Erythroblast (primary cell): ENCODE measurements at regions not wholly inside any gene's neighbourhood (a gene's known extent, or its start where the extent isn't known, plus 50 kb on each side); places are given as distances from the start of the nearest gene placed in this dataset.

Experiments used
- DNase-seq, 2 experiments: peaks; one replicate each; lab custom pipeline; 2025; lab: John Stamatoyannopoulos, UW
- GATA1 ChIP-seq: IDR thresholded peaks from 2 replicates; pipeline ENCODE4 v1.6.1; 2011; ENCODE audit warnings: low read depth, mild to moderate bottlenecking, control low read depth, low read length, moderate library complexity
- POLR2A ChIP-seq: IDR thresholded peaks from 2 replicates; pipeline ENCODE4 v1.6.1; 2011; ENCODE audit warnings: mild to moderate bottlenecking, low read length

- TF ChIP-seq POLR2A (no peak), GATA1 (no peak)
- DNase-seq, result no peak
These were observed 430.8 kb downstream of the GLRX3 start for GRCh38 chr10:130567011-130567410.

- TF ChIP-seq GATA1, result no peak
- no peak for TF ChIP-seq POLR2A
- DNase-seq, result no peak
These were observed 431.2 kb downstream of the GLRX3 start for GRCh38 chr10:130567436-130567835.

- no peak for TF ChIP-seq GATA1
- DNase-seq, result no peak
These were observed 432.1 kb downstream of the GLRX3 start for GRCh38 chr10:130568246-130568645.

DNA sequence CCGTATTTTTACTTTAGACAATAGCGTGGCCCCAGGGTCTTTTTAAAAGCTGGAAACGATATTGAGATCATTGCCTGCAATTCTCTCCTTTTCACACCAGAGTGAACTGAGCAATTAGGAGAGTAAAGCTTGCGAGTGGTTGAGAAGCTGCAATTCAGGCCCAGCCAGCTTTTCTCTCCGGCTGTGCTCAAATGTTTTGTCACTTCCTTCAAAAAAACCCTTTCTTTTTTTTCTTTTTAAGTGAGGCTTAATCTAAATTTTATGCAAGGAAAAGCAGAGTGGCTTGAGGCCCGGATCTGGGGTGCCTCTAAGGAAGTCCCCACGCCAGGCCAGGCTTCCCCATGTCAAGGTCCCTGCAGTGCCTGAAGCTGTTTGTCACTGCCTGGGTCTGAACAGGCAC, 433.9 kb downstream of the GLRX3 start:
- DNase-seq, result no peak
- TF ChIP-seq GATA1 (no peak), POLR2A (no peak)

DNA sequence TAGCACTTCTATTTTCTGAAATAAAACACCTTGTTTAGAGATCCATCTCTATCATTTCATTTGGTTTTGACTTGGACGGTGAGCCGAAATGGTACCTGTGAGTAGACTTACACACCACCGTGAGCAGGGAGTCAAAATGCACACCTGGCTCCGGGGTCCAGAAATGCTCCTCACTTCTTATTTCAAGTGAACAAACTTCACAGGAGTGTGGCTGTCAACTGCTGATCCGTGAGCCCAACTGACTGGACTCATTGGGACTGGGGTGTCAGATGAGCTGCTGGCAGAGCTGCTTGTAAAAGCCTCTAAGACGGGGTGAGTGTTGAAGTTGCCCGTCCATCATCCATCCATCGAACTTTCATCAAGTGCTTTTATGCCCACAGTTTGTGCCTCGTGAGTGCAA, 435.5 kb downstream of the GLRX3 start:
- TF ChIP-seq GATA1 (no peak), POLR2A (no peak)
- no peak for DNase-seq

- no peak for TF ChIP-seq GATA1
- no peak for TF ChIP-seq POLR2A
- no peak for DNase-seq
These were observed 437.3 kb downstream of the GLRX3 start for GRCh38 chr10:130573446-130573845.

DNA sequence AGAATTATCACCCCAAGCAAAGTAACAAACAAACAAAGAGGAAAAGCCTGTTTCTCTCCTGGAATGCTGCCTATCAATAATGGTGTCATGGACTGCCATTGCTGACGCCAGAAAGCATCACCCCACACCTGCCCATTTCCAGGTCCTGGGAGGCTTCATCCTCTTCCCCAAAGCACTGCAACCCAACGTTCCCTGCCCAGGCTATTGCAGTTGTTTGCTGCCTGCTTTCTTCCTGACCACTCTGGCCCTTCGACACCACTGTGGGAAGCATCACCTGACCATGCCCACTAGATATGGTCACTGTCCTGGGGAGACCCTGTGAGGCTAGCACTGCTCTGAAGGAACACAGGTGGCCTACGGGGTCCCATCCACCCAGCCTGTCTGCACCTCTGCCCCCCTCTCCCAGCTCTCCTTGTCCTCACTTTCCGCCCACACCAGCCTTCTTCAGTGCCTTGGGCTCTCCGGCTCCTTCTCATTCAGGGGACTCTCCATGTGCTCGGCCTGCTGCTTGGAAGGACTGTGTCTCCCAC, 439.6 kb downstream of the GLRX3 start:
- DNase-seq, result no peak
- no peak for TF ChIP-seq GATA1

- no peak for DNase-seq
- no peak for TF ChIP-seq GATA1
- TF ChIP-seq POLR2A, result no peak
These were observed 440.2 kb downstream of the GLRX3 start for GRCh38 chr10:130576427-130576826.

DNA sequence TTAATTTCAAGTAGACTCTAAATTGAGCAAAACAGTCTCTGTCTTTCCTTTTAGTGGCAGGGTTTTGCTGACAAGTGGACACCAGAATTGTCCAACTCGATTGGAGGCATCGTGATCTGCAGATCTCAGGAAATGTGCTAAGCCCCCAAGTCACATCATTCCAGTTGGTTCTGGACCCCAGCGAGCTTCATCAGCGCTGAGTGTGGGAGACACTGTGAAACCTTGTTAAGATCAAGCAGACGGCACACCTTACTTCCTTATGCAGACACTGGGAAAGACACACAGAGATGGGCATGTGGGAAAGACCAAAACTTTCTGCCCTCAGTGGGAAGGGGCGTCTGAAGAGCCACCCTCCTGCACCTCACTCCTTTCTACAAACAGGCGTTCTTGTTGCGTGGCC, 440.8 kb downstream of the GLRX3 start:
- no peak for TF ChIP-seq GATA1
- TF ChIP-seq POLR2A, result no peak
- DNase-seq, result no peak

DNA sequence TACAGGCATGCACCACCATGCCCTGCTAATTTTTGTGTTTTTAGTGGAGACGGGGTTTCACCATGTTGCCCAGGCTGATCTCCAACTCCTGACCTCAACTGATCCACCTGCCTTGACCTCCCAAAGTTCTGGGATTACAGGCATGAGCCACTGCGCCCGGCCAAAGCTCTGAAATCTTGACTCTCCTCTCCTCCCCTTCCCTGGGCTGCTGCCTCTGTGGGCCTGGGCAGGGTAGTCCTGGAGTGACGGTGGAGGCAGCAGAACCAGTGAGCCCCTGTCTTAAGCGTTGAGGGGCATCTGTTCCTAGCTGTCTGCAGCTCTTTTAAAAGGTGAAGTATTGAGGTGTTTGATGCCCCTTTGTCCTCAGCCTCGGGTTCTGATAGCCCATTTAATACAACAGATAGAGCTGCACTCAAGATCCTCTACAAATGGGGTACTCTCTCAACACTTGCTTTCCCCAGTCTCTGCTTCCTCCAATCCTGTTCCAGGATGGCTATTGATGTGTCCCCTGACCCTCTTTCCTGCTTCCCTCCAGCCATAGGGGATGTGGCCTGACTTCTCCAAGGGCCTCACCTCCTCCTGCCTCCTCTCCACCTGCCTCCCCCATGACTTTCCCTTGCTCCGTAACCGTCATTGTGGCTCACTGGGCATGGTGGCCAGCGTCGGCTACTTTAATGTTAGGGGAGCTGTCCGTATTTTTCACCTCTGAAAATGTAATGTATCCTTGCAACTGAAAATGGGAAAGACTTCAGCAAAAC, 442.5 kb downstream of the GLRX3 start:
- TF ChIP-seq GATA1 (no peak), POLR2A (no peak)
- DNase-seq, result no peak

- no peak for DNase-seq
- TF ChIP-seq POLR2A (no peak), GATA1 (no peak)
These were observed 443.7 kb downstream of the GLRX3 start for GRCh38 chr10:130579913-130580312.

DNA sequence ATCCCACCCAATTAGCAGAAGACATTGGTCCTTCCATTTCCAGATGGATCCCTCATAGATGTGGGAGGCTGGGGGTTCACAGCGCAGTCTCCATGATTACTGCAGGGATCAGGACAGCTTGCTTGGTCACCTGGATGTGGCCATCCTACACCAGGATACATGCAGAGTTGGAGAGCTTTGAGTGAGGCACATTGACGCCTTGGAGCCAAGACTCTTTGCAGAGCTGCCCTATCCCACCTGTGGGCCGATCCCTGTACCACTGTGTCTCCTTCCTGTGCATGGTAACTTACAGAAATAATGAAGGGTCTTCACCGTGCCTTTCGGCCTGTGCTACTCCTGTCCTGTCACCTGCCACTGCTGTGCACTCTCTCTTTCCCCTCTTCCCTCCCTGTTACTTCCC, 444.8 kb downstream of the GLRX3 start:
- no peak for DNase-seq
- TF ChIP-seq GATA1 (no peak), POLR2A (no peak)

DNA sequence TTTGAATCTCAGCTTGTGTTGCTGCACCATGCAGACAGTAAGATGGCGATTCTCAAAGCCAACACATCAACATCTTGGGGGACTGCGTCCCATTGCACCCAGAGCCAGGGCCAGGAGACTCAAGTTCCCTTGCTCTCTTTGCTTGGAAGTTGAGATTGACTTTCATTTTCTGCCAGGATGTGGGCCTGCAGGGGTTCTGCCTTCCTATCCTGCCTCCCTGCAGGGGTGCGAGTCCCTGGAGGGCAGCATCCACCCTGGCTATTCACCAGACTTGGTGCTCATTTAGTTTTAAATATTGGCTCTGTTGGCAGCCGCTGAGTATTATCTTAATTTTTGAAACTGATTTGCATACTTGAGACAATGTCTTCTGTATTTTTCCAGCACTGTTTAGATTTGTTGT, 451.5 kb downstream of the GLRX3 start:
- TF ChIP-seq POLR2A (no peak), GATA1 (no peak)
- no peak for DNase-seq

DNA sequence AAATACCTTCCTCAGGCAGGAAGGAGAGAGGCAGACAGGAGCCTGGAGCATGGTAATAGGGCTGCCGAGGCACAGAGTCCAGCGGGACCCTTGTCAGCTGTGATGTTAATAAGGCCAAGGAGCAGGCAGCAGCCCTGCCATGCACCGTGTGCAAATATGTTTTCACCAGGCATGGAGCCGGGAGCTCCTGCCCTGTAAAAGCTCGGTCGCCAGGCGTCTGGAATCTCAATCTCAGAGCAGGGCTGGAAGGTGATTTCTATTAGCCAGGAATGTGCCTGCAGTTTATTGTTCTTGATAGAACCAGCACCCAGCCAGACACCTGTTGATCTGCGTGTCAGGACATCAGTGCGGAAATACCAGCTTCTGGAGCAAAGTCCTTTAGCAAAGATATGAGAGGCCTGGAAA, 469.8 kb downstream of the GLRX3 start:
- TF ChIP-seq POLR2A (no peak), GATA1 (no peak)
- no peak for DNase-seq

DNA sequence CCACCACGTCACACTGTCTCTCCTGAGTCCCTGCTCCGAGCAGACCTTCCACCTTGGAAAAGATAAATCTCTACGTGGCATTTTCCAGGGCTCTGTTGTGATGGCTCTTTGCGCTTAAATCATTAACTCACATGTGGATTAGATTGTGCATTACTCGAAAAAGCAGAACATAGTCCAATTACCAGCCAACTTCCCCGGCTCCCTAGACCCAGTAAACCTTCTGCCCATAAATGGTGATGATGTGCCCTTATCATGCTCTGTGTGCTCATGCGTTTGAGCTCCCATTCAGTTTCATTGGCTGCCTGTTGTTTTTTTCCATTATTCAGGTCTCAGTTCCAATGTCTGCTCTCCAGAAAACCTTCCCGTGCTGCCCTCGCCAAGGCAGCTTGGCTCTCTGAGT, 471.2 kb downstream of the GLRX3 start:
- DNase-seq, result no peak
- no peak for TF ChIP-seq POLR2A
- no peak for TF ChIP-seq GATA1
